ENCODE measurements at regions not wholly inside any gene's neighbourhood (a gene's known extent, or its start where the extent isn't known, plus 50 kb on each side); places are given as distances from the start of the nearest gene placed in this dataset.

DNA sequence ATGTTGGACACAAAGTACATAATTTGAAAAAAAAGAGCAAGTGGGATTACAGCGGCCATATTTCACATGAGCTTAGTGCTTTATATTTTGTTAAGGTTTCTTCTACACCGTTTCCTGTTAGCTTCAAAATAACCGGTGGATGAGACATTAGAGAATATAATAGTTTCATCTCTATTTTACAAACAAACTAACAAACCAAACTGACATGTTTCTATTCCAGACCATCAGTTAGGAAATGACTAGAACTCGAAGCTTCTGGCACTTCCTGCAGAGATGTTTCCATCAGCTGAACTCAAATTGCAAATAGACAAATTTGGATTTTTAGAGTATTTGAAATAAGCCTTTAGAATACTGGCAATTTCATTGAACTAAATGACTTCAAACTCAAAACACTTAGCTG, 86.5 kb downstream of the MTRR start:
- no peaks in the 10 kb centered on the region for H3K79me2 ChIP-seq (ENCODE audit: low read depth)
- Mint-ChIP-seq H3K4me1 (no peaks in the 10 kb centered on the region), H3K27me3 (ENCODE audit: insufficient read depth, low read depth) (peaks cover 2% of the 10 kb centered on the region), H3K4me3 (no peak overlapping the region), H3K9me3 (no peaks in the 10 kb centered on the region), H3K27ac (no peak overlapping the region), H3K36me3 (no peaks in the 10 kb centered on the region)
- TF ChIP-seq, protein P1, sequence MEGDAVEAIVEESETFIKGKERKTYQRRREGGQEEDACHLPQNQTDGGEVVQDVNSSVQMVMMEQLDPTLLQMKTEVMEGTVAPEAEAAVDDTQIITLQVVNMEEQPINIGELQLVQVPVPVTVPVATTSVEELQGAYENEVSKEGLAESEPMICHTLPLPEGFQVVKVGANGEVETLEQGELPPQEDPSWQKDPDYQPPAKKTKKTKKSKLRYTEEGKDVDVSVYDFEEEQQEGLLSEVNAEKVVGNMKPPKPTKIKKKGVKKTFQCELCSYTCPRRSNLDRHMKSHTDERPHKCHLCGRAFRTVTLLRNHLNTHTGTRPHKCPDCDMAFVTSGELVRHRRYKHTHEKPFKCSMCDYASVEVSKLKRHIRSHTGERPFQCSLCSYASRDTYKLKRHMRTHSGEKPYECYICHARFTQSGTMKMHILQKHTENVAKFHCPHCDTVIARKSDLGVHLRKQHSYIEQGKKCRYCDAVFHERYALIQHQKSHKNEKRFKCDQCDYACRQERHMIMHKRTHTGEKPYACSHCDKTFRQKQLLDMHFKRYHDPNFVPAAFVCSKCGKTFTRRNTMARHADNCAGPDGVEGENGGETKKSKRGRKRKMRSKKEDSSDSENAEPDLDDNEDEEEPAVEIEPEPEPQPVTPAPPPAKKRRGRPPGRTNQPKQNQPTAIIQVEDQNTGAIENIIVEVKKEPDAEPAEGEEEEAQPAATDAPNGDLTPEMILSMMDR (IDR thresholded peaks at IDR 0.05) = no peak
- H2AFZ ChIP-seq (replicated peaks) = no peak overlapping the region
- H4K20me1 ChIP-seq (ENCODE audit: low read depth) = no peaks in the 10 kb centered on the region
- no peak overlapping the region for H3K4me3 ChIP-seq
- no peak for DNase-seq (ENCODE audit: low spot score)
- no peaks in the 10 kb centered on the region for H3K4me1 ChIP-seq
- H3K27ac ChIP-seq = no peak overlapping the region
- H3K27me3 ChIP-seq = no peaks in the 10 kb centered on the region
- H3F3A ChIP-seq (ENCODE audit: low read depth) = no peaks in the 10 kb centered on the region
- no peak overlapping the region for H3K9ac ChIP-seq
- H3K4me2 ChIP-seq = no peak overlapping the region
- H3K36me3 ChIP-seq = no peaks in the 10 kb centered on the region
- H3K9me3 ChIP-seq (ENCODE audit: low read depth) = no peaks in the 10 kb centered on the region

DNA sequence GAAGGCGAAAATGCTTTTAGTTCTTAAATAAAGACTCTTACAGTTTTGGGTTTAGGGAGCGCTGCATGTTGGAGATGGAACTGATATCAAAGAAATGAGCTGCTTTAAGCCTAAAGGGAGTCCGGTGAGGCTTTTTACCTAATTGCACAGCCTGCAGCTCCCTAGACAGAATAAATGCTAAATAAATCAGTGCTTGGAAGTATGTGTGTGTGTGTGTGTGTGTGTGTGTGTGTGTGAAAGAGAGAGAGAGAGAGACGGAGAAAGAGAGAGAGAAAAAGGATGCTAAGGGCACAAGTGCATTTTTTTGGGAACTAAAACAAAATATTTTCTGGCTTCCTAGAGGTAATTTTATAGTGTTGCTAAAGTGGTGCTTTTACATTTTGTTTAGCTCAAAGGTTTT, 88.4 kb downstream of the MTRR start:
- Mint-ChIP-seq H3K4me1 (no peaks in the 10 kb centered on the region), H3K4me3 (no peak overlapping the region), H3K36me3 (no peaks in the 10 kb centered on the region), H3K27ac (no peak overlapping the region), H3K9me3 (no peaks in the 10 kb centered on the region), H3K27me3 (ENCODE audit: insufficient read depth, low read depth) (peaks cover 2% of the 10 kb centered on the region)
- Histone ChIP-seq H3K36me3 (no peaks in the 10 kb centered on the region), H3K9ac (no peak overlapping the region), H4K20me1 (ENCODE audit: low read depth) (no peaks in the 10 kb centered on the region), H2AFZ (replicated peaks) (no peak overlapping the region), H3K4me3 (no peak overlapping the region), H3K27ac (no peak overlapping the region), H3K9me3 (ENCODE audit: low read depth) (no peaks in the 10 kb centered on the region), H3K4me1 (no peaks in the 10 kb centered on the region), H3K27me3 (no peaks in the 10 kb centered on the region), H3F3A (ENCODE audit: low read depth) (no peaks in the 10 kb centered on the region), H3K4me2 (no peak overlapping the region), H3K79me2 (ENCODE audit: low read depth) (no peaks in the 10 kb centered on the region)
- DNase-seq (ENCODE audit: low spot score) = no peak
- TF ChIP-seq EZH2phosphoT487 (IDR thresholded peaks at IDR 0.05) (no peak), EZH2 (IDR thresholded peaks at IDR 0.05) (no peak)
- TF ChIP-seq, protein P1 (IDR thresholded peaks at IDR 0.05) = no peak

DNA sequence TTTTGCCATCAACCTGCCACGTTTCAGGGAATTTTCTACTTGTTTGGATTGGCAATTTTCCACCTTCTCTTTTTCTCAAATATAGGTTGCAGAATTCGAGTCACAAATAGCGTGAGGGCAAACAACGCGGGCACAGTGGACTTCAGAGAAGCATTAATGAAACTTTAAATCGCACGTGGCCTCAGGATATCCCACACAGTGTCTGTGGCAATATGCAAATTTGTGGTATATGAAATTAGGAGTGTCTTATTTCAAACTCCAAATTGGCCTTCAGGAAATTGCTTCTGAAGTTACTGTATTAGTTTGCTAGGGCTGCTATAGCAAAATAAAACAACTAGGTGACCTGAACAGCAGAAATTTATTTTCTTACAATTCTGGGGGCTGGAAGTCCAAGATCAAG, 91.2 kb downstream of the MTRR start:
- Mint-ChIP-seq H3K4me1 (no peaks in the 10 kb centered on the region), H3K27ac (no peak overlapping the region), H3K9me3 (no peaks in the 10 kb centered on the region), H3K36me3 (no peaks in the 10 kb centered on the region), H3K4me3 (no peak overlapping the region), H3K27me3 (ENCODE audit: insufficient read depth, low read depth) (no peaks in the 10 kb centered on the region)
- Histone ChIP-seq H4K20me1 (ENCODE audit: low read depth) (no peaks in the 10 kb centered on the region), H3K9ac (no peak overlapping the region), H3K79me2 (ENCODE audit: low read depth) (no peaks in the 10 kb centered on the region), H3K4me2 (no peak overlapping the region), H3K4me1 (no peaks in the 10 kb centered on the region), H3K27me3 (no peaks in the 10 kb centered on the region), H3K4me3 (no peak overlapping the region), H2AFZ (replicated peaks) (no peak overlapping the region), H3K27ac (no peak overlapping the region), H3F3A (ENCODE audit: low read depth) (no peaks in the 10 kb centered on the region), H3K9me3 (ENCODE audit: low read depth) (no peaks in the 10 kb centered on the region), H3K36me3 (no peaks in the 10 kb centered on the region)
- no peak for DNase-seq (ENCODE audit: low spot score)
- no peak for TF ChIP-seq EZH2 (IDR thresholded peaks at IDR 0.05)
- TF ChIP-seq EZH2phosphoT487 (IDR thresholded peaks at IDR 0.05) = no peak
- TF ChIP-seq, protein P1 (IDR thresholded peaks at IDR 0.05) = no peak

DNA sequence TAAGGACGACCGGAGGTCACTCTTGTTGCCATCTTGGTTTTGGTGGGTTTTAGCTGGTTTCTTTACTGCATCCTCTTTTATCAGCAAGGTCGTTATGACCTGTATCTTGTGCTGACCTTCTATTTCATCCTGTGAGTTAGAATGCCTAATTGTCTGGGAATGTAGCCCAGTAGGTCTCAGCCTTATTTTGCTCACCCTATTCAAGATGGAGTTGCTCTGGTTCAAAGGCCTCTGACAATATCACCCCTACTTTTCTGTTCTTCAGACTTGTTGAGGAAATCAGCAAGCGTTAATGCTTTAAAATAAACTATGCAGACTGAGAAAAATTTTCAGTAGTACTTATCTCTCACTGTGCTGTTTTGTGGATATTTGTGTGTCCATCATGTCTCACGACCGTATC, 92.6 kb downstream of the MTRR start:
- Mint-ChIP-seq H3K36me3 (no peaks in the 10 kb centered on the region), H3K9me3 (no peaks in the 10 kb centered on the region), H3K27ac (no peak overlapping the region), H3K4me3 (no peak overlapping the region), H3K4me1 (no peaks in the 10 kb centered on the region), H3K27me3 (ENCODE audit: insufficient read depth, low read depth) (no peaks in the 10 kb centered on the region)
- Histone ChIP-seq H3K79me2 (ENCODE audit: low read depth) (no peaks in the 10 kb centered on the region), H4K20me1 (ENCODE audit: low read depth) (no peaks in the 10 kb centered on the region), H3K27ac (no peak overlapping the region), H3K4me3 (no peak overlapping the region), H3K4me1 (no peaks in the 10 kb centered on the region), H3K36me3 (no peaks in the 10 kb centered on the region), H3K27me3 (no peaks in the 10 kb centered on the region), H3K9me3 (ENCODE audit: low read depth) (no peaks in the 10 kb centered on the region), H2AFZ (replicated peaks) (no peak overlapping the region), H3K9ac (no peak overlapping the region), H3K4me2 (no peak overlapping the region), H3F3A (ENCODE audit: low read depth) (no peaks in the 10 kb centered on the region)
- TF ChIP-seq EZH2phosphoT487 (IDR thresholded peaks at IDR 0.05) (no peak), EZH2 (IDR thresholded peaks at IDR 0.05) (no peak)
- TF ChIP-seq, protein P1 (IDR thresholded peaks at IDR 0.05) = no peak
- no peak for DNase-seq (ENCODE audit: low spot score)
